BLaER1 treated with 17β-estradiol and CSF1 and Interleukin-3, amounts not matched to agents 10 nM and 100 nM (cell line): ENCODE measurements at regions not wholly inside any gene's neighbourhood (a gene's known extent, or its start where the extent isn't known, plus 50 kb on each side); places are given as distances from the start of the nearest gene placed in this dataset.
A peak's percentile ranks its signal among the peaks of the same experiment; 100 is the strongest.

Experiments used
- H3K27ac ChIP-seq, 11 experiments: shearing (Covaris generic); formaldehyde crosslinking; 2 replicates each; pipeline ENCODE4 v1.8.1; 2022
- H3K27me3 ChIP-seq, 11 experiments: shearing (Covaris generic); formaldehyde crosslinking; 2 replicates each; pipeline ENCODE4 v1.8.1; 2022
- H3K36me3 ChIP-seq, 11 experiments: shearing (Covaris generic); formaldehyde crosslinking; 2 replicates each; pipeline ENCODE4 v1.8.1; 2022
- H3K4me1 ChIP-seq, 10 experiments: shearing (Covaris generic); formaldehyde crosslinking; 2 replicates each; pipeline ENCODE4 v1.8.1; 2022
- H3K4me2 ChIP-seq, 11 experiments: shearing (Covaris generic); formaldehyde crosslinking; 2 replicates each; pipeline ENCODE4 v1.8.1; 2022
- H3K4me3 ChIP-seq, 10 experiments: shearing (Covaris generic); formaldehyde crosslinking; 2 replicates each; pipeline ENCODE4 v1.8.1; 2022
- H3K9ac ChIP-seq, 11 experiments: shearing (Covaris generic); formaldehyde crosslinking; 2 replicates each; pipeline ENCODE4 v1.8.1; 2022
- H3K9me3 ChIP-seq, 11 experiments: shearing (Covaris generic); formaldehyde crosslinking; replicated peaks in 1 of 11; 2 replicates each; pipeline ENCODE4 v1.8.1; 2022
- H4K20me1 ChIP-seq, 11 experiments: shearing (Covaris generic); formaldehyde crosslinking; 2 replicates each; pipeline ENCODE4 v1.8.1; 2022
- Cebpa-rat ChIP-seq, 11 experiments: shearing (Covaris generic); IDR thresholded peaks; 2 replicates each; pipeline ENCODE4 v1.8.1; 2022

DNA sequence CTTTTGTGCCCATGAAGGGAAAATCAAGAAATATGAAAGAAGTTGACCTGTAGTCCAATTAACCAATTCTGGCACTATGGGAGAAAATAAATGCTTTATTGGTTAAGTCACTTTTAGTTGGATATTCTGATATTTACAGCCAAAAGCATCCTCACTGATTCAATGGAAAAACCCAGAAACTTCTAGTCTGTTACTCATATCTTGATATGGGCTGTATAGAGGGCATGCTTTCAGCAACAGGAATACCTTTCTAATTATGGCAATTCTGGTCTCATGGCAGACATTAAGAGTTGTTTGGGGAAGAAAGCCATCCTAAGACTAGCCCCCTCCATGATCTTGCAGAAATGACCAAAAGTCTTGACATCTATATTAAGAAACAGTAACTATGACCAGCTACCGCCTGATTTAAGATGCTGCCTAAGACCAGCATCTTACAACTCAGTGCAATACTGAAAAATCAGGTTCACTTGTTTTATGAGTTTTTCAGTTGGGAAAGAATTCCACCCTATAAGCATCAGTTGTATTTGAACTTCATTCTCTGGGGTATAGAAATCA, 91.5 kb upstream of the VAV3 start:
- peaks cover 49 to 93% (median 57%) of the 10 kb centered on the region in 10 experiments for H3K4me1 ChIP-seq

DNA sequence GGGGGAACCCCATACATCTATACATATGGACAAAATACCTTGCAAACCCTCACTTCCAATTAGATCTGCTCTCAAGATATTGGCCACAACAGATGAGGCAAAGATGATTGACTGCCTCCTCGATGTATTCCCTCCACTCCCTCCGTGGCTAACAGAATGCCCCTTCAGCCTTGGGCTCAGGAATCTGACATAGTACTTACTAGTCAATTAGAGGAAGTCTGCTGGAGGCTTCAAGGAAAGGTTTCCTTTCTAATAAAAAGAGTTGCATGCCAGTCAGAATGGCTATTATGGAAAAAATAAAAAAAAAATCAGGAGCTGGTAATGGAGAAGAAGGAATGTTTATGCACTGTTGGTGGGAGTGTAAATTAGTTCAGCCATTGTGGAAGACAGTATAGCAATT, 90.4 kb upstream of the VAV3 start:
- H3K4me3 ChIP-seq = no peak overlapping the region
- no peaks in the 10 kb centered on the region; a peak in 1 of 22 replicates for H3K36me3 ChIP-seq
- no peaks in the 10 kb centered on the region for H4K20me1 ChIP-seq
- peak overlapping the region in 4 of 11 experiments; percentile 13 to 84 (median 77); a peak in 7 of 22 replicates for H3K4me2 ChIP-seq
- no peak overlapping the region for H3K27ac ChIP-seq
- no peak for TF ChIP-seq Cebpa-rat (IDR thresholded peaks at IDR 0.05)
- no peak overlapping the region for H3K9ac ChIP-seq
- H3K27me3 ChIP-seq = no peaks in the 10 kb centered on the region
- peaks cover 61 to 100% (median 68%) of the 10 kb centered on the region in 10 experiments for H3K4me1 ChIP-seq
- H3K9me3 ChIP-seq = peaks cover 0 to 31% (median 17%) of the 10 kb centered on the region in 11 experiments; a peak in 16 of 22 replicates

More for the DNA sequence above, 91.5 kb upstream of the VAV3 start:
- Histone ChIP-seq H3K27me3 (no peaks in the 10 kb centered on the region), H3K9ac (no peak overlapping the region), H4K20me1 (no peaks in the 10 kb centered on the region), H3K4me2 (peak overlapping the region in 4 of 11 experiments; percentile 6 to 79 (median 78); a peak in 7 of 22 replicates), H3K36me3 (peaks cover 0 to under 1% (median 0%) of the 10 kb centered on the region in 11 experiments; a peak in 1 of 22 replicates), H3K9me3 (peaks cover 2 to 37% (median 24%) of the 10 kb centered on the region in 11 experiments), H3K27ac (peak overlapping the region in 2 of 11 experiments; percentile 7 to 70; a peak in 3 of 22 replicates), H3K4me3 (no peak overlapping the region)
- no peak for TF ChIP-seq Cebpa-rat (IDR thresholded peaks at IDR 0.05)

DNA sequence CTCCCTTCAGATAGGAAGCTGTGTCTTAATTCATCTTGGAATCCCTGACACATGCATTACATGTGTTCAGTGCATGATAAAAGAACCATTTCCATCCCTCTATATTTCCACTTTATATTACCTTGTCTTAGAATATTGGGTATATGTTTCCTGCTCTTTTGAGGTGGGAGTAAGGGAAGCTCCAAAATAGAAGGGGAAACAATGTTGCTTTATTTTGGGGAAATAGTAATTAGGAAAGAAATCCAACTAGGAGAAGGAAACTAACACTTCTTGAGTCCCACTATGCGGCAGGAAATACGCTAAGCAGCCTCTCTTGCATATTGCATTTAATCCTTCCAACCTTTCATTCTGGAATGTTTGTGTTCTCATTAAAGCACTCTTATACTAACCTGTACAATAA, 89.4 kb upstream of the VAV3 start:
- no peak overlapping the region for H3K9ac ChIP-seq
- peak overlapping the region; percentile 72 to 92 (median 84) for H3K4me2 ChIP-seq
- no peaks in the 10 kb centered on the region for H3K27me3 ChIP-seq
- TF ChIP-seq Cebpa-rat (IDR thresholded peaks at IDR 0.05) = no peak
- H4K20me1 ChIP-seq = no peaks in the 10 kb centered on the region
- H3K27ac ChIP-seq = peak overlapping the region in 8 of 11 experiments; percentile 21 to 86 (median 78); a peak in 8 of 22 replicates
- H3K9me3 ChIP-seq = peaks cover 0 to 25% (median 13%) of the 10 kb centered on the region in 11 experiments; a peak in 15 of 22 replicates
- peaks cover 71 to 100% (median 78%) of the 10 kb centered on the region in 10 experiments for H3K4me1 ChIP-seq
- no peak overlapping the region for H3K4me3 ChIP-seq
- no peaks in the 10 kb centered on the region; a peak in 1 of 22 replicates for H3K36me3 ChIP-seq

DNA sequence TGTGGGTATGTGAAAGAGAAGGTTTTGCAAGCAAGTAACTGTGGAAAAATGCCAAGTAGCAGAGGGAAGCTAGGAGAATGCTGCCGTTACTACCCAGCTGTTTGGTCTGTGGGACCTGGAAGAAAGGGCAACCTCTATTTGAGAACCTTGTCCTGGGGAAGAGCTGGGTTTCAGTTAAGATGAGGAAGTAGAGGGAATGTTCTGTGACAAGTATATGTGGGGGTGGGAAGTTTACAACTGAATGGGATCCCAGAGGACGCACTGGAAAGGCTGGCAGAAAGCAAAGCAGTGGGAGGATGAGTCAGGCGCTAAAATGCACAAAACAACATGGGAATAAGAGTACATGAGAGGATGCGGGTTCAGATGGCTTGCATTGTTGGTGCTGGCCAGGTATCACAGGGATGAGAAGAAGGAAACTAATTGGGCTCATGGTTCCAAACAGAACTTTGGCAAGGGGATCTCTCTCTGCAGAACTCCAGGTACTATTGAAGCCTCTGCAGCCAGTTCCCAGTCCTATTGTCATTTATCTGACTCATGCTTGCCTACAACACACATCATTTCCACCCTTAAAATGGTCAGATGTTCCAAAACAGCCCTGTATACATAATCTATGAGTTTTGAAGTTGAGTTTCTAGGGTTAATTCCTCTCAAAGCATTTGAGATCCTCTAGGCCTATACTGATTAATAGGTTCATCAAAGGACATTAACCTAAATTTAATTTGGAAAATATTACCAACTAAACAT, 88.5 kb upstream of the VAV3 start:
- peaks cover 80 to 100% (median 87%) of the 10 kb centered on the region in 10 experiments for H3K4me1 ChIP-seq
- H4K20me1 ChIP-seq = no peaks in the 10 kb centered on the region
- H3K36me3 ChIP-seq = peaks cover 0 to under 1% (median 0%) of the 10 kb centered on the region in 11 experiments; a peak in 1 of 22 replicates
- peaks cover 4 to 27% (median 10%) of the 10 kb centered on the region in 11 experiments; a peak in 21 of 22 replicates for H3K9me3 ChIP-seq
- no peaks in the 10 kb centered on the region for H3K27me3 ChIP-seq
- H3K9ac ChIP-seq = peak overlapping the region in 1 of 11 experiments; percentile 25; a peak in 2 of 22 replicates
- no peak for TF ChIP-seq Cebpa-rat (IDR thresholded peaks at IDR 0.05)
- H3K27ac ChIP-seq = peak overlapping the region in 10 of 11 experiments; percentile 9 to 86 (median 78); a peak in 18 of 22 replicates
- H3K4me2 ChIP-seq = peak overlapping the region; percentile 72 to 92 (median 84)
- H3K4me3 ChIP-seq = peak overlapping the region in 1 of 10 experiments; percentile 17; a peak in 1 of 20 replicates

DNA sequence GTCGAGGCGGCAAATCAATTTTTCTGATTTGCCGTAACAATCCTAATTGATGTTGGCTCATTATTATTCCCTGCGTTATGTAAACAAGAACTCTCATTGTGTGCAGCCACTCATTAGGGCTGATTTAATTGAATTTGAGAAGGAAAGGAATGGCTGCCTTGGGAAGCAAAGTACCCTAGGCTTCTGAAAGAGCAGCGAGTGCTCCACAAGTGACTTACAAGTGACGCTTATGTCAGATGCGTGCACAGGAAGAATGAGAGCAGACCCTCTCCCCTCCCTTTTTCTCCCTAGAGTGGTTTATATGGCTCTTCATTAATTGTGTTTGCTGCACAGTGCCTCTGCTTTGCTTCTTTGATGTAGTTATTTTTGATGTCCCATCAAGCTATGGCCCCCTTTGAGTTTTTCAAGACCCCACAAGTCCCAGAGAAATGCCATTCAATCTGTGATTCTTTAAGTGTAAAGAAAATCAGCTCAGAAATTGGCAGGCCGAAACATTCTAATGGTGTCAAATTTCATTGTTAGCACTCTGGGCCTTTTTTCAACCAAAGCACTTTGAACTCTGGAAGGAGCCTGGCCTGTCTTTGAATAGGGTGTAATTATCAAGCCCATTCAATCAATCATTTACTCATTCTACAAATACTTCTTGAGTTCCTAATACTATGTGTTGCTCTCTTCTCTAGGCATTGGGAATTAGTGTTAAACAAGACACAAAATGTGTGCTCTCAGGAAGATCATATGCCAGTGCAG, 86.8 kb upstream of the VAV3 start:
- Histone ChIP-seq H4K20me1 (no peaks in the 10 kb centered on the region), H3K27ac (peak overlapping the region; percentile 49 to 86 (median 78); a peak in 21 of 22 replicates), H3K9ac (peak overlapping the region; percentile 54 to 73 (median 66); a peak in 21 of 22 replicates), H3K4me1 (peaks cover 76 to 95% (median 85%) of the 10 kb centered on the region in 10 experiments), H3K9me3 (peaks cover 10 to 43% (median 24%) of the 10 kb centered on the region in 11 experiments; a peak in 21 of 22 replicates), H3K36me3 (peaks cover 0 to 5% (median 0%) of the 10 kb centered on the region in 11 experiments; a peak in 2 of 22 replicates), H3K27me3 (no peaks in the 10 kb centered on the region), H3K4me2 (peak overlapping the region; percentile 72 to 92 (median 84)), H3K4me3 (peak overlapping the region in 9 of 10 experiments; percentile 21 to 58 (median 33); a peak in 14 of 20 replicates)
- TF ChIP-seq Cebpa-rat (IDR thresholded peaks at IDR 0.05) = no peak

DNA sequence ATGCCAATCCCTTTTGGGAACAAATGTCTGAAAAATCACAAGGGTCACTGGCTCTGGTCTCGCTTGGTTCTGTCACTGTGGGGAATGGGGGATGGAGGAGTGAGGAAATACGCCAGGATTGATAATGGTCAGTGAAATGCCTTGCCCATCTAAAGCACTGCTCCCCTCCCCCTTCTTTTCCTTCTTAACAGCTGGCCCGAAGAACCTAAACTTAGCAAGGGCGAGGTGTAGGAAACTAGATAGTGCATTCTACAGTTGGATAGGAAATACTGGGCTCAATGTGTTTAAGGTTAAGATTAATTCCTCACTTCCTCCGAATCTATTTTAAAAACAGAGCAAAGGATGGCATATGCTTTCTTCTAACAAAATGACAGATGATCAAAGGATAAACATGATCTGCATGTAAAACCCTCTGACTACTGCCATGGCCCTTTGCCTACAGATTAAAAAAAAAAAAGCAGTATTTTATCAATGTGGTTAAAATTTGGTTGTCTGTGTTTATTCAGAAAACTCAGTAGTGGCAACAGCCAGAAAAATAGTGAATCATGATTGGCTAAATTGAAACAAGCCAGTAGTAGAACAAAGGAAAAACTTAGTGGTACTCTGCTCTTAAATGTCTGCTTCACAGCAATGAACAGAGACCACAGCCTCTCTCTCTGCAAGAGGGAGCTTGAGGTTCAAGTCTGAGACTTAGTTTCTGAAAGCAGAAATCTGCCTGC, 86.1 kb upstream of the VAV3 start:
- H3K27me3 ChIP-seq = no peaks in the 10 kb centered on the region
- peak overlapping the region; percentile 72 to 92 (median 84) for H3K4me2 ChIP-seq
- TF ChIP-seq Cebpa-rat (IDR thresholded peaks at IDR 0.05) = no peak
- H3K4me3 ChIP-seq = peak overlapping the region; percentile 11 to 58 (median 31); a peak in 15 of 20 replicates
- H3K4me1 ChIP-seq = peaks cover 75 to 93% (median 82%) of the 10 kb centered on the region in 10 experiments
- peak overlapping the region; percentile 49 to 86 (median 78); a peak in 21 of 22 replicates for H3K27ac ChIP-seq
- peaks cover 10 to 37% (median 24%) of the 10 kb centered on the region in 11 experiments; a peak in 21 of 22 replicates for H3K9me3 ChIP-seq
- H3K9ac ChIP-seq = peak overlapping the region; percentile 54 to 73 (median 66)
- H3K36me3 ChIP-seq = peaks cover 0 to 5% (median 0%) of the 10 kb centered on the region in 11 experiments; a peak in 2 of 22 replicates
- no peaks in the 10 kb centered on the region for H4K20me1 ChIP-seq

DNA sequence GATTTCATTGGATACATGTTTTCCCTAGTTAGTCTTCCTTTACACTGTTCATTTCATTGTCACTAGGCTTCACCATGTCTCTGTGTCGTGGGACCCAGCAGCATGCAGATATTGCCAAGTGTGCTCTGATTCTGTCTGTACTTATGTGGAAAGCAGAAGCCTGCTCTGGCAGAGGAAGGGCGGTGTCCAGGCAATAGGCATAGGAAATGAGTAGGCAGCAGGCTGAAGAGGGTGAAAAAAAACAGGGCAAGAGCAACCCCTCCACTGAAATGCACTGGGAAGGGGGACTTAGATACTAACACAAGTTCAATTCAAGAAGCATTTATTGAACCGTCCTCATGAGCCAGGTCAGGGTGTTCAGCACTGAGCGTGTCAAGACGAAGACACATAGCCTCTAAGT, 85.2 kb upstream of the VAV3 start:
- Histone ChIP-seq H3K27ac (peak overlapping the region; percentile 49 to 86 (median 78); a peak in 21 of 22 replicates), H3K4me3 (peak overlapping the region; percentile 11 to 58 (median 31); a peak in 8 of 20 replicates), H3K4me1 (peaks cover 71 to 99% (median 78%) of the 10 kb centered on the region in 10 experiments), H4K20me1 (no peaks in the 10 kb centered on the region), H3K4me2 (peak overlapping the region; percentile 72 to 92 (median 84)), H3K36me3 (peaks cover 0 to 5% (median 0%) of the 10 kb centered on the region in 11 experiments; a peak in 1 of 22 replicates), H3K27me3 (no peaks in the 10 kb centered on the region), H3K9me3 (peaks cover 10 to 37% (median 24%) of the 10 kb centered on the region in 11 experiments; a peak in 21 of 22 replicates), H3K9ac (peak overlapping the region; percentile 54 to 73 (median 66); a peak in 20 of 22 replicates)
- no peak for TF ChIP-seq Cebpa-rat (IDR thresholded peaks at IDR 0.05)
